HEK293 (cell line): ENCODE measurements at regions not wholly inside any gene's neighbourhood (a gene's known extent, or its start where the extent isn't known, plus 50 kb on each side); places are given as distances from the start of the nearest gene placed in this dataset.

ENCODE experiments used
- CTCF ChIP-seq: fragments of 450-650 bp; formaldehyde crosslinking; IDR thresholded peaks from 2 replicates; pipeline ENCODE4 v1.5.1; 2016; ENCODE audit warnings: missing biosample characterization, missing genetic modification characterization
- HOXC10 ChIP-seq: sonication (generic); formaldehyde crosslinking; IDR thresholded peaks from 2 replicates; pipeline ENCODE4 v1.8.1; 2023; ENCODE audit warnings: mild to moderate bottlenecking, missing genetic modification reagents
- KLF9 ChIP-seq: fragments of 450-650 bp; formaldehyde crosslinking; IDR thresholded peaks from 2 replicates; pipeline ENCODE4 v1.5.1; 2016; ENCODE audit warnings: missing biosample characterization, missing genetic modification characterization, low read depth
- PRDM10 ChIP-seq: fragments of 450-650 bp; formaldehyde crosslinking; IDR thresholded peaks from 2 replicates; pipeline ENCODE4 v1.5.1; 2016; ENCODE audit warnings: missing biosample characterization, missing genetic modification characterization
- TRIM28 ChIP-seq: IDR thresholded peaks from 2 replicates; pipeline ENCODE4 v1.6.1; 2011; ENCODE audit warnings: low read length, control low read depth, borderline replicate concordance
- ZFP69B ChIP-seq: fragments of 450-650 bp; formaldehyde crosslinking; IDR thresholded peaks from 2 replicates; pipeline ENCODE4 v1.5.1; 2016; ENCODE audit warnings: missing biosample characterization, missing genetic modification characterization
- ZNF133 ChIP-seq: fragments of 450-650 bp; formaldehyde crosslinking; IDR thresholded peaks from 2 replicates; pipeline ENCODE4 v1.5.1; 2016; ENCODE audit warnings: missing biosample characterization, missing genetic modification characterization
- ZNF274 ChIP-seq, 2 experiments: fragments of 200-500 bp in 1 of 2; fragments of 450-650 bp in 1 of 2; sonication (Bioruptor generic) in 1 of 2; formaldehyde crosslinking in 1 of 2; IDR thresholded peaks; 2 replicates each; pipeline versions ENCODE4 v1.5.1 to v1.6.1; 2014 to 2016; ENCODE audit warnings: borderline replicate concordance in 1 of 2, inconsistent platforms in 1 of 2, low read length in 1 of 2, missing biosample characterization in 1 of 2, missing genetic modification characterization in 1 of 2
- ZNF280C ChIP-seq: fragments of 450-650 bp; formaldehyde crosslinking; IDR thresholded peaks from 2 replicates; pipeline ENCODE4 v1.5.1; 2016; ENCODE audit warnings: missing biosample characterization, missing genetic modification characterization
- ZNF555 ChIP-seq: fragments of 450-650 bp; formaldehyde crosslinking; conservative IDR thresholded peaks from 2 replicates; pipeline ENCODE4 v1.5.1; 2017; ENCODE audit warnings: missing biosample characterization, mild to moderate bottlenecking, missing genetic modification characterization, inconsistent platforms
- ZNF580 ChIP-seq: fragments of 450-650 bp; formaldehyde crosslinking; IDR thresholded peaks from 2 replicates; pipeline ENCODE4 v1.5.1; 2016; ENCODE audit warnings: missing biosample characterization, missing genetic modification characterization
- ZSCAN5A ChIP-seq: fragments of 450-650 bp; formaldehyde crosslinking; IDR thresholded peaks from 2 replicates; pipeline ENCODE4 v1.5.1; 2016; ENCODE audit warnings: missing biosample characterization, missing genetic modification characterization

GRCh38 chr3:72483554-72484104 lies 364.6 kb downstream of the SHQ1 start:
- TF ChIP-seq ZFP69B: no peak
- TF ChIP-seq KLF9 (tag by site-specific recombination): no peak
- TF ChIP-seq ZNF280C: no peak
- no peak for TF ChIP-seq HOXC10 (CRISPR knock-in tag)
- 0 out of 2 replicates have a peak, but pooled peaks have one; percentile 32 for TF ChIP-seq ZNF580 (tag by site-specific recombination)
- no peak for TF ChIP-seq CTCF (tag by site-specific recombination)
- TF ChIP-seq ZNF555 (tag by site-specific recombination): peak; percentile 78
- no peak for TF ChIP-seq ZNF274 (IDR thresholded peaks at IDR 0.05; ENCODE audit: low read length)
- no peak for TF ChIP-seq ZNF274 (tag by site-specific recombination; IDR thresholded peaks at IDR 0.05; ENCODE audit: borderline replicate concordance)
- TF ChIP-seq ZNF133 (tag by site-specific recombination): no peak
- TF ChIP-seq ZSCAN5A (tag by site-specific recombination): no peak
- no peak for TF ChIP-seq TRIM28
- no peak for TF ChIP-seq PRDM10
